ENCODE measurements at regions not wholly inside any gene's neighbourhood (a gene's known extent, or its start where the extent isn't known, plus 50 kb on each side); places are given as distances from the start of the nearest gene placed in this dataset.

- no peaks in the 10 kb centered on the region for H3K36me3 Mint-ChIP-seq
- no peaks in the 10 kb centered on the region for H3K9me3 Mint-ChIP-seq
- H3K27ac Mint-ChIP-seq, result no peak overlapping the region
- H3K4me1 Mint-ChIP-seq, result no peaks in the 10 kb centered on the region
- H3K27ac ChIP-seq (ENCODE audit: low read depth, low read length), result no peak overlapping the region
- DNase-seq, result no peak
- POLR2A ChIA-PET, result no interaction called here
- H3K4me1 ChIP-seq (ENCODE audit: insufficient read depth, low read length), result no peaks in the 10 kb centered on the region
- H3K4me3 ChIP-seq (ENCODE audit: low read length), result no peak overlapping the region
- peaks cover 0 to 3% of the 10 kb centered on the region in 2 donors for H3K27me3 Mint-ChIP-seq
- no peaks in the 10 kb centered on the region for H3K9me3 ChIP-seq (ENCODE audit: low read length)
- no peaks in the 10 kb centered on the region for H3K27me3 ChIP-seq (ENCODE audit: insufficient read depth, low read length, poor library complexity, severe bottlenecking)
- no peaks in the 10 kb centered on the region for H3K36me3 ChIP-seq (ENCODE audit: insufficient read depth, low read length)
- H3K4me3 Mint-ChIP-seq, result no peak overlapping the region
- CTCF ChIA-PET, result no interaction called here
Observed at GRCh38 chr18:44625386-44625785, 55.3 kb upstream of the SETBP1 start.

DNA sequence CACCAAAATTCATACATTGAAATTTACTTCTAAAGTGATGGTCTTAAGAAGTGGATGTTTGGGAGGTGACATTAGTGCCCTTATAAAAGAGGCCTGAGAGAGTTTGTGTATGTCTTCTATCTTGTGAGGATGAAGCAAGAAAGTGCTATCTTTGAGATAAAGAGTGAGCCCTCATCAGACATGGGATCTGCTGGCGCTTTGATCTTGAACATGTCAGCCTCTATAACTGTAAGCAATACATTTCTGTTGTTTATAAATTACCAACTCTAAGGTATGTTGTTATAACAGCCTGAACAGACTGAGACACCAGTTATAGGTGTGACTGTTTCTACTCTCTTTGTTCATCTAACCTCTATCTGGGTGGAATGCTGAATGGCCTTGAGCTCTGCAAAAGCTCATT, 54.5 kb upstream of the SETBP1 start:
- POLR2A ChIA-PET, result no interaction called here
- Histone ChIP-seq H3K4me3 (ENCODE audit: low read length) (no peak overlapping the region), H3K27ac (ENCODE audit: low read depth, low read length) (no peak overlapping the region), H3K9me3 (ENCODE audit: low read length) (no peaks in the 10 kb centered on the region), H3K27me3 (ENCODE audit: insufficient read depth, low read length, poor library complexity, severe bottlenecking) (no peaks in the 10 kb centered on the region), H3K36me3 (ENCODE audit: insufficient read depth, low read length) (no peaks in the 10 kb centered on the region), H3K4me1 (ENCODE audit: insufficient read depth, low read length) (no peaks in the 10 kb centered on the region)
- CTCF ChIA-PET, result no interaction called here
- DNase-seq, result no peak
- peaks cover 0 to 3% of the 10 kb centered on the region in 2 donors for H3K27me3 Mint-ChIP-seq
- no peaks in the 10 kb centered on the region for H3K36me3 Mint-ChIP-seq
- H3K9me3 Mint-ChIP-seq, result no peaks in the 10 kb centered on the region
- no peak overlapping the region for H3K27ac Mint-ChIP-seq
- no peak overlapping the region for H3K4me3 Mint-ChIP-seq
- no peaks in the 10 kb centered on the region for H3K4me1 Mint-ChIP-seq

GRCh38 chr18:44626807-44627206, 53.9 kb upstream of the SETBP1 start:
- CTCF ChIA-PET, result no interaction called here
- Mint-ChIP-seq H3K36me3 (no peaks in the 10 kb centered on the region), H3K4me3 (no peak overlapping the region)

GRCh38 chr18:44627280-44627679, 53.4 kb upstream of the SETBP1 start:
- no peak overlapping the region for H3K4me3 Mint-ChIP-seq
- Histone ChIP-seq H3K4me1 (ENCODE audit: insufficient read depth, low read length) (no peaks in the 10 kb centered on the region), H3K4me3 (ENCODE audit: low read length) (no peak overlapping the region), H3K27ac (ENCODE audit: low read depth, low read length) (no peak overlapping the region), H3K36me3 (ENCODE audit: insufficient read depth, low read length) (no peaks in the 10 kb centered on the region), H3K9me3 (ENCODE audit: low read length) (no peaks in the 10 kb centered on the region), H3K27me3 (ENCODE audit: insufficient read depth, low read length, poor library complexity, severe bottlenecking) (no peaks in the 10 kb centered on the region)
- CTCF ChIA-PET, result interaction anchor here (1.1 kb wide), 1 partner anchor 10 kb away, joined by 3 read pairs; no protein-coding TSS in a partner anchor
- H3K36me3 Mint-ChIP-seq, result no peaks in the 10 kb centered on the region
- peaks cover 0 to 3% of the 10 kb centered on the region in 2 donors for H3K27me3 Mint-ChIP-seq
- no peak for DNase-seq
- H3K9me3 Mint-ChIP-seq, result no peaks in the 10 kb centered on the region
- no peak overlapping the region for H3K27ac Mint-ChIP-seq
- POLR2A ChIA-PET, result no interaction called here
- no peaks in the 10 kb centered on the region for H3K4me1 Mint-ChIP-seq

More at GRCh38 chr18:44626807-44627206, 53.9 kb upstream of the SETBP1 start:
- Mint-ChIP-seq H3K4me1 (no peaks in the 10 kb centered on the region), H3K27ac (no peak overlapping the region), H3K9me3 (no peaks in the 10 kb centered on the region), H3K27me3 (peaks cover 0 to 3% of the 10 kb centered on the region in 2 donors)
- H3K27me3 ChIP-seq (ENCODE audit: insufficient read depth, low read length, poor library complexity, severe bottlenecking), result no peaks in the 10 kb centered on the region
- POLR2A ChIA-PET, result no interaction called here
- no peak overlapping the region for H3K4me3 ChIP-seq (ENCODE audit: low read length)
- H3K36me3 ChIP-seq (ENCODE audit: insufficient read depth, low read length), result no peaks in the 10 kb centered on the region
- H3K27ac ChIP-seq (ENCODE audit: low read depth, low read length), result no peak overlapping the region
- H3K9me3 ChIP-seq (ENCODE audit: low read length), result no peaks in the 10 kb centered on the region
- DNase-seq, result no peak
- H3K4me1 ChIP-seq (ENCODE audit: insufficient read depth, low read length), result no peaks in the 10 kb centered on the region

- H3K4me1 ChIP-seq (ENCODE audit: insufficient read depth, low read length), result no peaks in the 10 kb centered on the region
- no peaks in the 10 kb centered on the region for H3K9me3 ChIP-seq (ENCODE audit: low read length)
- H3K27me3 ChIP-seq (ENCODE audit: insufficient read depth, low read length, poor library complexity, severe bottlenecking), result no peaks in the 10 kb centered on the region
- no peak overlapping the region for H3K27ac ChIP-seq (ENCODE audit: low read depth, low read length)
- no peak overlapping the region for H3K4me3 Mint-ChIP-seq
- H3K9me3 Mint-ChIP-seq, result no peaks in the 10 kb centered on the region
- POLR2A ChIA-PET, result no interaction called here
- DNase-seq, result no peak
- peaks cover 2 to 7% of the 10 kb centered on the region in 2 donors for H3K27me3 Mint-ChIP-seq
- no peaks in the 10 kb centered on the region for H3K36me3 Mint-ChIP-seq
- no peaks in the 10 kb centered on the region for H3K4me1 Mint-ChIP-seq
- CTCF ChIA-PET, result interaction anchor here (0.6 to 1.1 kb wide), 2 partner anchors 10 to 481 kb away, joined by 3 read pairs; no protein-coding TSS in a partner anchor
- H3K36me3 ChIP-seq (ENCODE audit: insufficient read depth, low read length), result no peaks in the 10 kb centered on the region
- no peak overlapping the region for H3K27ac Mint-ChIP-seq
- H3K4me3 ChIP-seq (ENCODE audit: low read length), result no peak overlapping the region
Observed at GRCh38 chr18:44629406-44629805, 51.3 kb upstream of the SETBP1 start.

DNA sequence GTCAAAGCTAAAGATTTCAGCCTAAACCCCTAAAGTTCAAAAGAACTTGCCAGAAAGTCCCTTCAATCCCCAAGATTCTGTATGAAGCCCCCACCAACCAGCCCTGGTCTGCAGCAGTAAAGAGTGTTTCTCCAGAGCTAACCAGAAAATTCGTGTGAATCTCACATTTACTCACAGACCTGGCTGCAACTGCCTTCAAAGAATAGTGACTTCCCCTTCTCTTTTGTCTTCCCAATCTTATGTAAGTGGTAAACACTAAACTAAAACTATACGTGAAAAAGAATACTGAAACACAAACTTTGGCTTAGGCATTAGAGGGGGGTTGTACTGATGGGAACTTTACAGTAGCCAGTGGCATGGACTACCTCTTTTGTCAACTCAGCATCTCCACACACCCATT, 50.6 kb upstream of the SETBP1 start:
- POLR2A ChIA-PET, result no interaction called here
- Mint-ChIP-seq H3K27ac (peak overlapping the region in 1 of 8 donors; percentile 27), H3K4me3 (no peak overlapping the region), H3K9me3 (no peaks in the 10 kb centered on the region), H3K4me1 (no peaks in the 10 kb centered on the region), H3K36me3 (no peaks in the 10 kb centered on the region), H3K27me3 (peaks cover 3 to 7% of the 10 kb centered on the region in 2 donors)
- Histone ChIP-seq H3K27me3 (ENCODE audit: insufficient read depth, low read length, poor library complexity, severe bottlenecking) (no peaks in the 10 kb centered on the region), H3K36me3 (ENCODE audit: insufficient read depth, low read length) (no peaks in the 10 kb centered on the region), H3K4me3 (ENCODE audit: low read length) (no peak overlapping the region), H3K27ac (ENCODE audit: low read depth, low read length) (no peak overlapping the region), H3K9me3 (ENCODE audit: low read length) (no peaks in the 10 kb centered on the region), H3K4me1 (ENCODE audit: insufficient read depth, low read length) (no peaks in the 10 kb centered on the region)
- DNase-seq, result no peak
- CTCF ChIA-PET, result no interaction called here

Measured in CD8-positive, alpha-beta memory T cell (primary cell).